ENCODE measurements at regions not wholly inside any gene's neighbourhood (a gene's known extent, or its start where the extent isn't known, plus 50 kb on each side); places are given as distances from the start of the nearest gene placed in this dataset.

DNA sequence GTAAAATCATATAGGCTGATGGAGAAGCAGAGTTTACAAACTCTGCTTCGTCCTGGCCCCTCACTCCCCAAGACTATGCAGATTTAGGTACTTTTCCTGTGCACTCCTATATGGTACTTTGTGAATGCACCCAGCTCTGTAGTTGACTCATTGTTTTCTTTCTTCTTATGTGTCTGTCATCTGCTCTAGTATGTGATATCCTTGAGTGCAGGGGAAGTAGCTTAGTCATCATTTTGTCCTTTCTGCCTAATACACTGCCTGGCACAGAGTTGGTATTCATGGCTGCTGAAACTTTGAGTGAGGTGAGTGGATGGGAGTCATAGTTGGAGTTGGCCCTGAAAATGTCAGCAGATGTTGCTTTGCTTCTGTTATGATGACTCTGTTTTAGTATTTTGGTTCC is 222.6 kb downstream of the RNF144B start:
- no peak overlapping the region for H2BK15ac ChIP-seq (ENCODE audit: low read length)
- H3K4me3 ChIP-seq (ENCODE audit: extremely low read depth in 1 of 4, insufficient read depth in 2 of 4, low read depth in 3 of 4, low read length in 4 of 4), result no peak overlapping the region
- POLR2A ChIA-PET (ENCODE audit: partially characterized antibody), result no interaction called here

More for the DNA sequence above, 222.6 kb downstream of the RNF144B start:
- Histone ChIP-seq H3K36me3 (ENCODE audit: control insufficient read depth in 2 of 4, insufficient read depth in 4 of 4, low read length in 3 of 4) (no peaks in the 10 kb centered on the region), H3K56ac (replicated peaks; ENCODE audit: insufficient read length, low read depth, low read length) (no peak overlapping the region), H3K27ac (ENCODE audit: low read depth, low read length) (no peak overlapping the region), H3K23me2 (ENCODE audit: low read depth, low read length) (no peaks in the 10 kb centered on the region), H3K14ac (ENCODE audit: insufficient read length) (no peak overlapping the region), H3K79me2 (ENCODE audit: control insufficient read depth in 1 of 2, insufficient read depth in 2 of 2, low read length in 2 of 2) (no peaks in the 10 kb centered on the region), H2AK5ac (ENCODE audit: low read depth, low read length) (no peak overlapping the region), H3K23ac (ENCODE audit: insufficient read length) (no peak overlapping the region), H3K9ac (replicated peaks in 1 of 4; ENCODE audit: extremely low read depth in 1 of 4, low read depth in 3 of 4, low read length in 3 of 4) (no peak overlapping the region), H3K4me2 (ENCODE audit: insufficient read depth in 1 of 2, low read depth in 2 of 2, low read length in 2 of 2) (no peak overlapping the region), H2BK20ac (ENCODE audit: low read length) (no peak overlapping the region), H4K20me1 (replicated peaks in 1 of 2; ENCODE audit: control insufficient read depth in 1 of 2, insufficient read depth in 2 of 2, low read length in 2 of 2) (no peaks in the 10 kb centered on the region), H3K27me3 (replicated peaks in 1 of 4; ENCODE audit: control insufficient read depth in 3 of 4, extremely low read depth in 1 of 4, insufficient read depth in 3 of 4, low read length in 3 of 4) (no peaks in the 10 kb centered on the region), H2BK5ac (ENCODE audit: low read depth, low read length) (no peak overlapping the region), H4K8ac (ENCODE audit: extremely low read depth, insufficient read depth, low read length) (no peak overlapping the region), H3K18ac (ENCODE audit: extremely low read depth, low read length) (no peak overlapping the region), H3K9me3 (ENCODE audit: insufficient read depth in 2 of 2, low read depth in 1 of 2, low read length in 1 of 2) (no peaks in the 10 kb centered on the region), H3K4ac (replicated peaks; ENCODE audit: insufficient read length, low read depth, low read length) (no peak overlapping the region), H4K5ac (ENCODE audit: insufficient read length, low read depth, low read length) (no peak overlapping the region), H3K4me1 (replicated peaks in 1 of 4; ENCODE audit: control insufficient read depth in 3 of 4, insufficient read depth in 4 of 4, low read length in 3 of 4) (no peaks in the 10 kb centered on the region), H2AFZ (ENCODE audit: low read length) (no peak overlapping the region), H2BK120ac (replicated peaks; ENCODE audit: low read depth, low read length) (no peak overlapping the region), H4K91ac (replicated peaks; ENCODE audit: insufficient read length, low read length) (no peak overlapping the region), H3K79me1 (ENCODE audit: low read depth, low read length) (no peaks in the 10 kb centered on the region), H2BK12ac (ENCODE audit: low read depth, low read length) (no peak overlapping the region)
- no peak for FAIRE-seq
- TF ChIP-seq NANOG (IDR thresholded peaks at IDR 0.05; ENCODE audit: insufficient read depth, low read depth, low read length, poor library complexity, severe bottlenecking) (no peak), FOSL1 (IDR thresholded peaks at IDR 0.05; ENCODE audit: insufficient read depth, low read depth, low read length) (no peak), CREB1 (IDR thresholded peaks at IDR 0.05) (no peak), SUZ12 (IDR thresholded peaks at IDR 0.05; ENCODE audit: low read length) (no peak)
- TF ChIP-seq, protein P1, sequence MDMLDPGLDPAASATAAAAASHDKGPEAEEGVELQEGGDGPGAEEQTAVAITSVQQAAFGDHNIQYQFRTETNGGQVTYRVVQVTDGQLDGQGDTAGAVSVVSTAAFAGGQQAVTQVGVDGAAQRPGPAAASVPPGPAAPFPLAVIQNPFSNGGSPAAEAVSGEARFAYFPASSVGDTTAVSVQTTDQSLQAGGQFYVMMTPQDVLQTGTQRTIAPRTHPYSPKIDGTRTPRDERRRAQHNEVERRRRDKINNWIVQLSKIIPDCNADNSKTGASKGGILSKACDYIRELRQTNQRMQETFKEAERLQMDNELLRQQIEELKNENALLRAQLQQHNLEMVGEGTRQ (IDR thresholded peaks at IDR 0.05; ENCODE audit: low read length), result no peak
- CTCF ChIA-PET (ENCODE audit: partially characterized antibody), result interaction anchor here (0.8 to 2.5 kb wide), 2 partner anchors 14 to 21 kb away, joined by 3 to 7 read pairs; no protein-coding TSS in a partner anchor
- DNase-seq (ENCODE audit: low read depth in 1 of 2, low spot score in 2 of 2), result no peak
- 73% methylated on average over 1 of the region's 1 CpG; no CpG with 5 or more reads in 1 of the 2 experiments for WGBS, 2 experiments (ENCODE audit: extremely low coverage in 1 of 2, insufficient coverage in 1 of 2, insufficient read length in 1 of 2, insufficient replicate concordance in 2 of 2, low coverage in 1 of 2, low lambda C conversion rate in 2 of 2, missing lambda C conversion rate in 1 of 2)

All from H1 (cell line).